PC-3 (cell line): ENCODE measurements at regions not wholly inside any gene's neighbourhood (a gene's known extent, or its start where the extent isn't known, plus 50 kb on each side); places are given as distances from the start of the nearest gene placed in this dataset.
A peak's percentile ranks its signal among the peaks of the same experiment; 100 is the strongest.

Experiments
- ATAC-seq: fragments of 200-7000 bp; cut with Tn5 transposase; 2 replicates; pipeline ENCODE4 v1.9.1; 2020; ENCODE audit warnings: mild to moderate bottlenecking, moderate library complexity
- BruUV-seq: library from RNA; stranded (reverse); fragments of 400-500 nt; replicated peaks from 2 replicates; lab custom pipeline; 2021; lab: Mats Ljungman, UMichigan
- CTCF ChIA-PET: fragments of 300-600 bp; sonication (Branson Sonifier 250); formaldehyde crosslinking; loops from one replicate; lab custom pipeline; 2022; ENCODE audit warnings: antibody characterized with exemption; lab: Charles Lee
- POLR2A ChIA-PET: fragments of 300-600 bp; sonication (Branson Sonifier 250); formaldehyde crosslinking; loops from one replicate; lab custom pipeline; 2022; ENCODE audit warnings: antibody characterized with exemption; ENCODE audit not compliant: unreplicated experiment; lab: Charles Lee
- DNase-seq: peaks from one replicate; pipeline ENCODE4 v3.0.0-alpha.2; 2015
- H2AFZ ChIP-seq: fragments of 300-600 bp; sonication (generic); 2 replicates; pipeline ENCODE4 v1.6.0; 2016; ENCODE audit warnings: antibody characterized with exemption, low read length
- H3F3A ChIP-seq: fragments of 300-600 bp; sonication (generic); one replicate; pipeline ENCODE4 v1.6.0; 2017; ENCODE audit warnings: antibody characterized with exemption, low read length, control low read depth, mild to moderate bottlenecking; ENCODE audit not compliant: unreplicated experiment
- H3K27ac ChIP-seq: fragments of 300-600 bp; sonication (generic); 2 replicates; pipeline ENCODE4 v1.5.1; 2016; ENCODE audit warnings: mild to moderate bottlenecking, low read length
- H3K27me3 ChIP-seq: fragments of 300-600 bp; sonication (generic); 2 replicates; pipeline ENCODE4 v1.6.1; 2016; ENCODE audit warnings: low read length, mixed read lengths
- H3K36me3 ChIP-seq: fragments of 300-600 bp; sonication (generic); 2 replicates; pipeline ENCODE4 v1.6.1; 2016; ENCODE audit warnings: low read depth, mixed run types, low read length, mixed read lengths
- H3K4me1 ChIP-seq: fragments of 300-600 bp; sonication (generic); 2 replicates; pipeline ENCODE4 v1.5.1; 2016; ENCODE audit warnings: low read length; ENCODE audit not compliant: insufficient read depth
- H3K4me2 ChIP-seq: fragments of 300-600 bp; sonication (generic); 2 replicates; pipeline ENCODE4 v1.6.0; 2016; ENCODE audit warnings: low read length
- H3K4me3 ChIP-seq: fragments of 300-600 bp; sonication (generic); 2 replicates; pipeline ENCODE4 v1.5.1; 2016; ENCODE audit warnings: mild to moderate bottlenecking, low read length, mixed read lengths
- H3K79me2 ChIP-seq: fragments of 300-600 bp; sonication (generic); 2 replicates; pipeline ENCODE4 v1.6.1; 2017; ENCODE audit warnings: low read length, mixed read lengths
- H3K9ac ChIP-seq: fragments of 300-600 bp; sonication (generic); 2 replicates; pipeline ENCODE4 v1.6.0; 2016; ENCODE audit warnings: mild to moderate bottlenecking, low read length
- H3K9me2 ChIP-seq: fragments of 300-600 bp; sonication (generic); replicated peaks from 2 replicates; pipeline ENCODE4 v1.6.1; 2016; ENCODE audit warnings: mixed run types, low read length, mixed read lengths
- H3K9me3 ChIP-seq: fragments of 300-600 bp; sonication (generic); 2 replicates; pipeline ENCODE4 v1.6.1; 2016; ENCODE audit warnings: low read length, mixed read lengths
- H4K20me1 ChIP-seq: fragments of 300-600 bp; sonication (generic); 2 replicates; pipeline ENCODE4 v1.6.1; 2016; ENCODE audit warnings: low read length, mixed read lengths
- EZH2 ChIP-seq: fragments of 300-600 bp; sonication (generic); IDR thresholded peaks from one replicate; pipeline ENCODE4 v1.6.1; 2017; ENCODE audit warnings: antibody characterized with exemption, mild to moderate bottlenecking, low read length; ENCODE audit not compliant: unreplicated experiment
- EZH2phosphoT487 ChIP-seq: fragments of 300-600 bp; sonication (generic); IDR thresholded peaks from 2 replicates; pipeline ENCODE4 v1.6.1; 2018; ENCODE audit warnings: mild to moderate bottlenecking, antibody characterized with exemption, low read length, borderline replicate concordance
- intact Hi-C: fragments of 100-400 bp; cut with micrococcal nuclease; formaldehyde crosslinking; loops from 2 replicates; pipeline ENCODE4 v1.9.0; 2023
- TF ChIP-seq, protein P1 (sequence below): fragments of 300-600 bp; sonication (generic); conservative IDR thresholded peaks from 2 replicates; pipeline ENCODE4 v1.5.1; 2017; ENCODE audit warnings: antibody characterized with exemption, low read depth, mild to moderate bottlenecking, low read length

DNA sequence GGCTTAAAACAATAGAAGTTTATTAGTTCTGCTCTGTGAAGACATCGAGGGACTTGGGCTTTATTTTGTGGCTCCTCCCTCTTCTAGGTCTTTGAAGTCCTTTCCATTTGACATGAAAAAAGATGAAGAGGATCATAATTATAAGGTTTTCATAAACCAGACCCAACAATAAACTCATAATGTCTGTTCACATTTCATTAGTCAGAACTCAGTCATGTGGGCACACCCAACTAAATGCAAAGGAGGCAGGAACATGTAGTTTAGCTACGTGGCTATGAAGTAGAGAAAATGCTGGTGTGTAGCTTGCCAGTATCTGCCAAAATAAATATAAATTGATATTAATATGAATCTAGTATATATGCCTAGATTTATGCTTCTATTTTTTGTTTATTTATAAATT lies 393.9 kb upstream of the C9orf72 start:
- POLR2A ChIA-PET = no interaction called here
- Histone ChIP-seq H2AFZ (no peak overlapping the region), H3F3A (no peaks in the 10 kb centered on the region), H3K4me3 (no peak overlapping the region), H4K20me1 (no peaks in the 10 kb centered on the region), H3K9me2 (no peaks in the 10 kb centered on the region), H3K9ac (no peak overlapping the region), H3K9me3 (no peaks in the 10 kb centered on the region), H3K4me2 (no peak overlapping the region), H3K36me3 (no peaks in the 10 kb centered on the region), H3K27ac (no peak overlapping the region), H3K79me2 (no peaks in the 10 kb centered on the region), H3K4me1 (no peaks in the 10 kb centered on the region), H3K27me3 (peaks cover 3% of the 10 kb centered on the region; the same call in 1 of the 2 replicates)
- intact Hi-C loops = no loop called here
- CTCF ChIA-PET = no interaction called here
- ATAC-seq (peak; percentile 55), DNase-seq (peak; percentile 2)
- no peak for TF ChIP-seq EZH2phosphoT487
- TF ChIP-seq, protein P1, sequence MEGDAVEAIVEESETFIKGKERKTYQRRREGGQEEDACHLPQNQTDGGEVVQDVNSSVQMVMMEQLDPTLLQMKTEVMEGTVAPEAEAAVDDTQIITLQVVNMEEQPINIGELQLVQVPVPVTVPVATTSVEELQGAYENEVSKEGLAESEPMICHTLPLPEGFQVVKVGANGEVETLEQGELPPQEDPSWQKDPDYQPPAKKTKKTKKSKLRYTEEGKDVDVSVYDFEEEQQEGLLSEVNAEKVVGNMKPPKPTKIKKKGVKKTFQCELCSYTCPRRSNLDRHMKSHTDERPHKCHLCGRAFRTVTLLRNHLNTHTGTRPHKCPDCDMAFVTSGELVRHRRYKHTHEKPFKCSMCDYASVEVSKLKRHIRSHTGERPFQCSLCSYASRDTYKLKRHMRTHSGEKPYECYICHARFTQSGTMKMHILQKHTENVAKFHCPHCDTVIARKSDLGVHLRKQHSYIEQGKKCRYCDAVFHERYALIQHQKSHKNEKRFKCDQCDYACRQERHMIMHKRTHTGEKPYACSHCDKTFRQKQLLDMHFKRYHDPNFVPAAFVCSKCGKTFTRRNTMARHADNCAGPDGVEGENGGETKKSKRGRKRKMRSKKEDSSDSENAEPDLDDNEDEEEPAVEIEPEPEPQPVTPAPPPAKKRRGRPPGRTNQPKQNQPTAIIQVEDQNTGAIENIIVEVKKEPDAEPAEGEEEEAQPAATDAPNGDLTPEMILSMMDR = no peak
- TF ChIP-seq EZH2 = no peak
- no TSS peak for BruUV-seq

DNA sequence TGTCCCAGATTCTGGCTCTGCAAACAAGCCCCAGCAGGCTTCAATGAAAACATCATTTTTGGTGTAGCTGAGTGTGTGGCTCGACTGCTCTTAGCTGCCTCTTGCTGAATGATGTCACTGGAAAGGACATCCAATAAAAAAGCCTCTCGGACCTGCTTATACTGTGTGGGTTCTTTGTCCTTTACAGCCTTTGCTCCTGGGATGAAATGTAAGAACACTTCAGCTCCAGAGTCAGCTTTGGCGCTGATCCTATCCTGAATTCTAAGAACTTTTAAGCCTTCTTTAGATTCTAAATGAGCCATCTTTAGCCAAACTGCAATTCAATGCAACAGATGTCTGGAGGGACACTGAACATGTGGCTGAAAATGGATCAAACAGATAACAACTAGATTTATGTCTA lies 404.6 kb upstream of the C9orf72 start:
- Histone ChIP-seq H3K4me3 (no peak overlapping the region), H3F3A (no peaks in the 10 kb centered on the region), H3K79me2 (no peaks in the 10 kb centered on the region), H2AFZ (no peak overlapping the region), H3K4me1 (no peaks in the 10 kb centered on the region), H3K9me3 (no peaks in the 10 kb centered on the region), H3K27me3 (no peaks in the 10 kb centered on the region), H3K4me2 (no peak overlapping the region), H3K9ac (no peak overlapping the region), H4K20me1 (no peaks in the 10 kb centered on the region), H3K27ac (no peak overlapping the region), H3K36me3 (no peaks in the 10 kb centered on the region), H3K9me2 (no peaks in the 10 kb centered on the region)
- BruUV-seq = no TSS peak
- no peak for DNase-seq
- no peak for ATAC-seq
- intact Hi-C loops = no loop called here
- POLR2A ChIA-PET = no interaction called here
- CTCF ChIA-PET = no interaction called here
- TF ChIP-seq, protein P1 = no peak
- TF ChIP-seq EZH2phosphoT487 (no peak), EZH2 (no peak)

DNA sequence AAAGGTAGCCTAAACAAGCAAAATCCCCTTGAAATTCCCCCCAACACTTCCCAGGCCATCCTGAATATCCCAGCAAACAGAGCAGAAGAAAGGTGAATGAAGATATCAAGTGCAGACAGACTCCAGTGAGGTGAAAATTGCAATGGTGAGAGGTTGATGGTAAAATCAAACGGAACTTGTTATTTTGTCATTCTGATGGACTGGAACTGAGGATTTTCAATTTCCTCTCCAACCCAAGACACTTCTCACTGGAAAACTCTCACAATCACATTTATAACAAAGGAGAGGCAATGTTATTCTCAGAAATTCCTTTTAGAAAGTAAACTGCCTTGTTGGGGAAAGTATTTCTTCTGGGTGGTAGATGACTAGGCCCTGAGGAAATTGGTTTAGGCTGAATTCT lies 412.4 kb upstream of the C9orf72 start:
- no peak for TF ChIP-seq EZH2phosphoT487
- TF ChIP-seq, protein P1 = no peak
- TF ChIP-seq EZH2 = no peak
- intact Hi-C loops = no loop called here
- H3K4me1 ChIP-seq = no peaks in the 10 kb centered on the region
- POLR2A ChIA-PET = no interaction called here
- H3K27me3 ChIP-seq = no peaks in the 10 kb centered on the region
- no peaks in the 10 kb centered on the region for H4K20me1 ChIP-seq
- no peak overlapping the region for H3K27ac ChIP-seq
- CTCF ChIA-PET = no interaction called here
- no peaks in the 10 kb centered on the region for H3K79me2 ChIP-seq
- no peaks in the 10 kb centered on the region for H3K9me2 ChIP-seq
- no peaks in the 10 kb centered on the region for H3K36me3 ChIP-seq
- H3K9me3 ChIP-seq = no peaks in the 10 kb centered on the region
- H3F3A ChIP-seq = no peaks in the 10 kb centered on the region
- no peak for ATAC-seq
- no peak overlapping the region for H3K4me3 ChIP-seq
- no TSS peak for BruUV-seq
- H3K9ac ChIP-seq = no peak overlapping the region
- H3K4me2 ChIP-seq = no peak overlapping the region
- no peak for DNase-seq
- H2AFZ ChIP-seq = no peak overlapping the region
